Muscle layer of duodenum (tissue), 2 donors: ENCODE measurements at regions not wholly inside any gene's neighbourhood (a gene's known extent, or its start where the extent isn't known, plus 50 kb on each side); places are given as distances from the start of the nearest gene placed in this dataset.

Experiments used
- H3K27ac ChIP-seq: one replicate; pipeline ENCODE4 v1.7.0; 2013; ENCODE audit warnings: mild to moderate bottlenecking, low read length
- H3K27me3 ChIP-seq: one replicate; pipeline ENCODE4 v1.7.0; 2013; ENCODE audit warnings: low read depth, mild to moderate bottlenecking, control low read depth, low read length
- H3K36me3 ChIP-seq, 2 donors: one replicate each; pipeline ENCODE4 v1.7.0; 2013; ENCODE audit warnings: low read length in 2 of 2, control low read depth in 1 of 2, mild to moderate bottlenecking in 1 of 2; ENCODE audit not compliant: insufficient read depth in 2 of 2, control insufficient read depth in 1 of 2
- H3K4me1 ChIP-seq, 2 donors: one replicate each; pipeline ENCODE4 v1.7.0; 2013; ENCODE audit warnings: low read length in 2 of 2, mild to moderate bottlenecking in 2 of 2, control low read depth in 1 of 2, moderate library complexity in 1 of 2; ENCODE audit not compliant: insufficient read depth in 2 of 2, control insufficient read depth in 1 of 2
- H3K4me3 ChIP-seq, 2 donors: one replicate each; pipeline ENCODE4 v1.7.0; 2013; ENCODE audit warnings: low read length in 2 of 2, low read depth in 1 of 2, mild to moderate bottlenecking in 1 of 2
- H3K9me3 ChIP-seq, 2 donors: one replicate each; pipeline ENCODE4 v1.7.0; 2013; ENCODE audit warnings: low read length in 2 of 2, control low read depth in 1 of 2, mild to moderate bottlenecking in 1 of 2; ENCODE audit not compliant: control insufficient read depth in 1 of 2
- donor health status: healthy.

DNA sequence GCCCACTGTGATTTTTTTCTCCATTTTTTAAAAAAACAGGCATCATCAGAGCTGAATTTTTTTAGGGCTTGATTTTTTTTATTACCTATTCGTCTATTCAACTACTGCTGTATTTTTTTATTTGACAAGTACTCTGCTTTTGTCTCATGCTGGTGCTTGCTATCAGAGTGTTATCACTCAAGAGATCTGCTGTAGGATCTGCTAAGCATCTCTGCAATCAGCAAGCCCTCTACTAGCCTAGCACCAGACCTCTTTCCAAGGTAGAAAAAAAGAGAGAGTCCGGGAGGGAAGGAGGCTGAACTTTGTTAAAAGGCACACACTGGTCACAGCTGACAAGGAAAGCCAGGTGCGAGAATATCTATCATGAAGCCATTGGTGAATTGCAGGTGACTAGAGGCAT lies 413.8 kb upstream of the CCNH start:
- H3K9me3 ChIP-seq: peaks cover 0 to 7% of the 10 kb centered on the region in 2 donors
- no peaks in the 10 kb centered on the region for H3K4me1 ChIP-seq
- no peak overlapping the region for H3K4me3 ChIP-seq
- no peaks in the 10 kb centered on the region for H3K36me3 ChIP-seq
- H3K27me3 ChIP-seq: no peaks in the 10 kb centered on the region
- no peak overlapping the region for H3K27ac ChIP-seq

DNA sequence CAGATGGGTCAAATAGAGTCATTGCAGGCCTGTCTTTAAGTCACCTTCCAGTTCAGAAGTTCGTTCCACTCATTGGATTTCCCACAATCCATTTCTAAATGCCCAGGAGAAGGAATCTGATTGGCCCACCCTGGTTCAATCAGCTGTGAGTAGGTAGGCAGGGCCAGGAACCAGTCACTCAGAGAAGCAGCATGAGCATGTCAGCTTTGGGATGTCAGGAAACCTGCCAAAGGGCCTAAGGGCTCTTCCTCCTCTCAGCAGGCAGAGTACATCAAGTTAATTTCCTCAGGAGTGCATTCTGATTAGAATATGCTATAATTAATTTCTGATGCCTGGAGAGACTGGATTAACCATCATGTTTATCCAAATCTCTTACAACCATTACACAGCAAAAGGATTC lies 412.9 kb upstream of the CCNH start:
- Histone ChIP-seq H3K4me3 (no peak overlapping the region), H3K4me1 (no peaks in the 10 kb centered on the region), H3K36me3 (no peaks in the 10 kb centered on the region), H3K27me3 (no peaks in the 10 kb centered on the region), H3K9me3 (no peaks in the 10 kb centered on the region), H3K27ac (no peak overlapping the region)

DNA sequence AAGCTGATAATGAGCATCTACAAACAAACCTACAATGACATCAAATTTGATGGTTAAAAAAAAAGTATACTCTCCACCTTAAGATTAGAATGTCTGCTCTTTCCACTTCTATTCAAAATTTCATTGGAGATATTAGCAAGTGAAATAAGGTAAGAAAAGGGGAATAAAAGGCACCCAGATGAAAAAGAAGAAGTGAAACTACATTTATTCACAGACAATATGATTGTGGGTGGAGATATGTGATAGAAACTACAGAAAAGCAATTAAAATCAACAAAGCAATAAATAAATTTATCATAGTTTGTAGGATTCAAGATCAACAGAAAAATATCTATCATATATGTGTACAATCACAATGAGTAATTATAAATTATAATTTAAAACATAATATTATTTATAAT lies 395.1 kb upstream of the CCNH start:
- Histone ChIP-seq H3K36me3 (no peaks in the 10 kb centered on the region), H3K4me3 (no peak overlapping the region), H3K27me3 (no peaks in the 10 kb centered on the region), H3K9me3 (no peaks in the 10 kb centered on the region), H3K27ac (no peak overlapping the region), H3K4me1 (no peaks in the 10 kb centered on the region)

DNA sequence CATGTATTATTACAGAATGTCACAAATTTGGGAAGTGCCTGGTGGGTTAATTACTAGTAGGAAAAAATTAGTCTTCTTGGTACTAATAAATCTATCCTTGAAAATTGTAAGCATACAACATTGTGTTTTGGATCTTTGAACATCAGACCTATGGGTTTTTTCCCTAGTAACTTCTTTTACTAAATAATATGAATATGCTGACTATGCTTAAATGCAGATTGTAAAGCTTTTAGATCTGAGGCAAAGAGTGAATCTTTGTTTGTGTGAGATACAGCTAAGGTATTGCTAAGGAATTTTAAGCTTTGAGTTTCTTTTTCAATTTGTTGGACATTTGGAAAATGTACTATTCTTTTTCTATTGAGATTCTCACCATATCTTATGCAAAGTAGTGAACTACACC lies 390.6 kb upstream of the CCNH start:
- Histone ChIP-seq H3K4me3 (no peak overlapping the region), H3K27me3 (no peaks in the 10 kb centered on the region), H3K27ac (no peak overlapping the region), H3K4me1 (no peaks in the 10 kb centered on the region), H3K36me3 (no peaks in the 10 kb centered on the region), H3K9me3 (no peaks in the 10 kb centered on the region)

DNA sequence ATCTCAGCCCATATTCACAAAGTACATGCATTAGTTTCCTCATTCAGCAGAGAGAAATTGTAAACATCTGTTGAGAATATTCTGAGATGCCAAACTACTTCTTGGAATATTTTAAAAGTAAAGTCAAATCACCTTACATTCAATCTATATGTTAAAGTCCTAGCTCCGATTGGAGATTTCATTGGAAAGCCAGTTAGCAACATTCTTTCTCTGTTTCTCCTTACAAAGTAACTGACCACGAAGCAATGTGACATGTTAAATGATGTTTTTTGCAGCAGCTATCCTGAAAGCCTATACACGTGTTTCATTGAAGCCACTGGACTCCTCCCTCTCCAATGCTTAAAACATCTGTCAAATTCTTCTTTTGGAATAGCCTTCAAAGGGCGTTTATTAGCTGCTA lies 379.1 kb upstream of the CCNH start:
- Histone ChIP-seq H3K27me3 (no peaks in the 10 kb centered on the region), H3K4me1 (no peaks in the 10 kb centered on the region), H3K27ac (no peak overlapping the region), H3K9me3 (no peaks in the 10 kb centered on the region), H3K36me3 (no peaks in the 10 kb centered on the region), H3K4me3 (no peak overlapping the region)

DNA sequence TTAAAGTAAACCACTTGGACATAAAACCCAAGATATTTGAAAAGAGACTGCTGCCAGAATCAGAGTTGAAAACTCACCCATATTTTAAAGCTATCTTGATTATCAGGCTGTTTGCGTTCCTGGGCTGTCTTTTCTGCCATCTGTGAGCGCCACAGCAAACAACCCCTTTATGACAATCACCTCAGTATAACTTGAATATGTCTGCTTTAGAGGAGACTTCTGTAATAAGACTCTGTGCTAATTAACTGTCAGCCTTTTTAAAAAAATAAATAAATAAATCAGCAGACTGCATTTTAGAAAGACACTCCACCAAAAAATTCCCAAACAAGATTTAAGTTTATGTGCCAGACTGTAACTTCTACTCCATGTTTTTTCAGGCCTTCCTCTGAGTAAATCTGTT lies 375.7 kb upstream of the CCNH start:
- no peak overlapping the region for H3K4me3 ChIP-seq
- H3K36me3 ChIP-seq: no peaks in the 10 kb centered on the region
- H3K4me1 ChIP-seq: no peaks in the 10 kb centered on the region
- H3K9me3 ChIP-seq: no peaks in the 10 kb centered on the region
- no peaks in the 10 kb centered on the region for H3K27me3 ChIP-seq
- H3K27ac ChIP-seq: no peak overlapping the region

DNA sequence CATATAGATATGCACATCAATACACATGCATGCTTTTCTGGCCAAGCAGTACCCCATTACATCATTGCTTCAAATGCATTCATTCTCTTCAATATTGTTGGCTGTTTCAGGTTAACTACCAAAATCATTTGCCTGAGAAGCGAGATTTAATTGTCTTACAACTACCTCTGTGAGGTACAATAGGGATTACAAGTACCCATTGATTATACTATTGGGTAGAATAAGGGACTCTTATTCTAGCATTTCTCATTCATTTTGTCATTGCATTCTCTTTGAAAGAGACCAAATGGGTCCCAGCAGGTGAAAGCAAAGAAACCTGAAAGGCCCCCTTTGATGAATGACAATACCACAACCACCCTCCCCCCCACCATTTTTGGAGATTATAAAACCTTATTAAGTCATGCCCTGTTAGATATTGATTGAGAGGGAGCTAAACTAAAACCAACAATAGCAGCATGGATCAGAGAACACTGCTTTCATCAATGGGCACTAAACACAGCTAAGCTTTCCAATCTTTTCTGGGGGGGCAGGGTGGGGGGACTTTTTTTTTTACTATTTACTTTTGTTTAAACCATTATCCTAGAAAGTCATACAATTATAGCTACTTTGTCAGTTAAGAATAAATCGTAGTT lies 375.0 kb upstream of the CCNH start:
- Histone ChIP-seq H3K9me3 (no peaks in the 10 kb centered on the region), H3K36me3 (no peaks in the 10 kb centered on the region), H3K27ac (no peak overlapping the region), H3K4me1 (no peaks in the 10 kb centered on the region), H3K27me3 (no peaks in the 10 kb centered on the region), H3K4me3 (no peak overlapping the region)

DNA sequence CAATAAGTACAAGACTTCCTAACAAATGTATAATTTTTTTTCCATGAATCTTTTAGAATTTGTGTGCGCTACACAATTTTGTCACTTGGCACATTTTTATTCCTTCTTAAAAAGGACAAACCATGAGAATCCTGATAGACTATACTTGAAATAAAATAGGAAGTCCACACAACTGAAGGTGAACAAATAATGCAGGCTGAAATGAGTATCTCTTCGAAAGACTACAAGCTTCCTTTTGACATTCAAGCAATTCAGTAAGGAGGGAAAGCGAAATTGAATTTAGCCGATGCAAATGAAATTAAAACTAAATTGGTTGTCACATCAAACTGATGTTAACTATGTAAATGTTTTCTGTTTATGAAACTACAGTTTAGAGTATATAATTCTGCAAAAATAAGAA lies 374.4 kb upstream of the CCNH start:
- H3K27me3 ChIP-seq: no peaks in the 10 kb centered on the region
- H3K36me3 ChIP-seq: no peaks in the 10 kb centered on the region
- H3K9me3 ChIP-seq: no peaks in the 10 kb centered on the region
- no peak overlapping the region for H3K27ac ChIP-seq
- no peak overlapping the region for H3K4me3 ChIP-seq
- H3K4me1 ChIP-seq: no peaks in the 10 kb centered on the region

DNA sequence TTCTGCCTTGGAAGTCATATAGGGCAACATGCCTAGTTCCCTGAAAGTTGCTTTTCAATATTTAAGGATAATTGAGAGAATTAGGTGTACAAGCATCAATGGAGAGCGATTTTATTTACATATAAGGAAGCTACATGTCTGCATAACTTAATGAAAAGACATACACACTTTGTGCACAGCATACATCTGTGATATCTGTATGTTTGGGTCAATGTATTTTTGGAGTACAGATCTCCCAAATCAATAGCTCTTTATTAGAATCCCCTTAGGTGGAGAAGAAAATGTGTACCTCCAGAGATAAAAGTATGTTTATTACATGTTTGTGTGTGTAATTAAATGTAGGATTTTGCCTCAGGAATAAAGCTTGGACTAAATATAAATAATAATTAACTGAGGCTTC lies 373.7 kb upstream of the CCNH start:
- H3K4me3 ChIP-seq: no peak overlapping the region
- no peaks in the 10 kb centered on the region for H3K9me3 ChIP-seq
- no peaks in the 10 kb centered on the region for H3K36me3 ChIP-seq
- H3K27ac ChIP-seq: no peak overlapping the region
- H3K27me3 ChIP-seq: no peaks in the 10 kb centered on the region
- no peaks in the 10 kb centered on the region for H3K4me1 ChIP-seq

DNA sequence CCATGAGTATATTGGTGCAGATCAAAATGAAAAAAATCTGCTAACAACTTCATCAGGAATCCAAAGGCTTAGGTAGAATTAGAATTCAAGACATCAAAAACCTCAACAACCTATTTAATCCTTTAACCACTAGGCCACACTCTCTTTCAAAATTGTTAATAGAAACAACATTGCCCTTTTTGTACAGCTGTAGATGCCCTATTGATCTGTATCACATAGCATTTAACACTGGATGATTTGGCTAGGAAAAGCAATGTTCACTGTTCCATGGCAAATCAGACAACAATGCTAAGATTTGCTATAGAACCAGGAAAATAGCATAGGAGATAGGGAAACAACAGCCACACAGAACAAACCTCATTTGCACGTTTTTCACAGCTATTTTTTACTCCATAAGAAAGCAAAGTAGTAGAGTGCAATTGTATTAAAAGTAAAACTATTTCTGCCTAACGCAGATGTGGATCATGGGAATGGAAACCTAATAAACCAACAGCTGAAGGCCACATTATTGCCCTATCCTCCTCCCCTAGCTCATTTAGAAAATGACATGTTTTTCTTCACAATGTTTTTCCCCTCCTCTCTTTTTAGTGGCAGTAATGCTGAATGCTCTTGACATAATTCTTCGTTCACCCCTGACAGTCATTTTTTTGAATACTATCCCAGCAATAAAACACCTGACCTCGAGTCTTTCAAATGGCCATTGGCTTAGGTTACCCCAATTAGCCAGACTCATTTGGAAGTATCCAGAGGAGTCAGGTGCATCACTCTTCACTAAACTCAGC lies 373.0 kb upstream of the CCNH start:
- Histone ChIP-seq H3K9me3 (no peaks in the 10 kb centered on the region), H3K27me3 (no peaks in the 10 kb centered on the region), H3K4me3 (no peak overlapping the region), H3K27ac (no peak overlapping the region), H3K36me3 (no peaks in the 10 kb centered on the region), H3K4me1 (peaks cover 0 to 3% of the 10 kb centered on the region in 2 donors)

DNA sequence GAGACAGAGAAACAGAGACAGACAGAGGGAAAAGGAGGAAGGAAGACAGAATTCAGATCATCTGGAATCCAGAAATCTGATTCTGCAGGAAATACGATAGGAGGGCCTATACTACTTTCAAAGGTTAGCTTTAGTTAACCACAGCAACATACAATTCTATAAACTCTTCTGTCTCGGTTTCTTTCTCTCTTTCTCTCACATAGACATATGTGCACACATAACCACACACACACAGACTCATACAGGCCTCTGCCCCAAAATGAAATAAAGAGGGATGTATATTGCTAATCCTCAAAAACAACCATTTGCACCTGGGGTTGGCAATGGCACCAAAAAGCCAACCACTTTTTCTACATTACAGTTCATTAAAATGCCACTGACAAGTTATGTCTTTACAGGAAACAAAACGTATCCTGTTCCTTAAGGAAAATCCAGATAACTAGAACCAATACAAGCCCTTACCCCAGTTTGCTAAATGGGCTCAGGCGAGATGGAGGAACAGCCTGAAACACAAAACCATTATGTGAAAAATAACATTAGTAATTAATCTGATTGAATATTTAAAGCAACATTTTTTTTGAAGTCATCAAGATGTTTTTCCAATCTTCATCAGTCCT lies 372.3 kb upstream of the CCNH start:
- Histone ChIP-seq H3K9me3 (no peaks in the 10 kb centered on the region), H3K27ac (no peak overlapping the region), H3K4me3 (no peak overlapping the region), H3K27me3 (no peaks in the 10 kb centered on the region), H3K4me1 (peaks cover 0 to 3% of the 10 kb centered on the region in 2 donors), H3K36me3 (no peaks in the 10 kb centered on the region)
